SK-MEL-5 (cell line): ENCODE measurements at regions not wholly inside any gene's neighbourhood (a gene's known extent, or its start where the extent isn't known, plus 50 kb on each side); places are given as distances from the start of the nearest gene placed in this dataset.
"Not testable (repeated sequence)": the region's sequence is repeated elsewhere in the genome, so short reads cannot be mapped to it uniquely, and the experiment has no call there.

Source experiments
- DNase-seq: peaks from one replicate; pipeline ENCODE4 v3.0.0-alpha.2; 2016; ENCODE audit warnings: low read depth, low spot score
- in situ Hi-C: cut with HindIII; loops from 2 replicates; pipeline ENCODE4 v1.10.0; 2016; ENCODE audit warnings: low sequenced_read_pairs, high pct_unique_total_duplicates, low pct_unique_long_range_greater_than_20kb

GRCh38 chr16:66258916-66259845, 107.3 kb upstream of the CDH5 start:
- no peak for DNase-seq
- in situ Hi-C loops, result no loop called here

GRCh38 chr16:66256919-66257318, 109.6 kb upstream of the CDH5 start:
- DNase-seq, result no peak
- in situ Hi-C loops, result no loop called here

GRCh38 chr16:66255647-66256046, 110.8 kb upstream of the CDH5 start:
- in situ Hi-C loops, result no loop called here
- no peak for DNase-seq

GRCh38 chr16:66254751-66255150, 111.7 kb upstream of the CDH5 start:
- DNase-seq, result no peak
- in situ Hi-C loops, result no loop called here

- in situ Hi-C loops, result no loop called here
- DNase-seq, result no peak
These were observed 112.4 kb upstream of the CDH5 start for GRCh38 chr16:66254106-66254505.

- no peak for DNase-seq
- in situ Hi-C loops, result no loop called here
These were observed 114.9 kb upstream of the CDH5 start for GRCh38 chr16:66251476-66252160.

- DNase-seq, result peak; percentile 92
- in situ Hi-C loops, result no loop called here
These were observed 115.6 kb upstream of the CDH5 start for GRCh38 chr16:66250686-66251431.

GRCh38 chr16:66247516-66248481, 118.7 kb upstream of the CDH5 start:
- no peak for DNase-seq
- in situ Hi-C loops, result no loop called here

GRCh38 chr16:66245868-66246267, 120.6 kb upstream of the CDH5 start:
- DNase-seq, result no peak

GRCh38 chr16:66245072-66245471, 121.4 kb upstream of the CDH5 start:
- in situ Hi-C loops, result no loop called here
- no peak for DNase-seq

More at GRCh38 chr16:66245868-66246267, 120.6 kb upstream of the CDH5 start:
- in situ Hi-C loops, result no loop called here

- DNase-seq, result no peak
- in situ Hi-C loops, result no loop called here
These were observed 123.8 kb upstream of the CDH5 start for GRCh38 chr16:66242672-66243071.

- DNase-seq, in situ Hi-C loops: not testable (repeated sequence)
These were observed 124.3 kb upstream of the CDH5 start for GRCh38 chr16:66242206-66242605.

GRCh38 chr16:66240631-66241395, 125.7 kb upstream of the CDH5 start:
- in situ Hi-C loops, result no loop called here
- peak; percentile 80 for DNase-seq

GRCh38 chr16:66240088-66240487, 126.4 kb upstream of the CDH5 start:
- in situ Hi-C loops, result no loop called here
- DNase-seq, result no peak

GRCh38 chr16:66238696-66239095, 127.8 kb upstream of the CDH5 start:
- in situ Hi-C loops, result no loop called here
- DNase-seq, result no peak

- no peak for DNase-seq
- in situ Hi-C loops, result no loop called here
These were observed 130.2 kb upstream of the CDH5 start for GRCh38 chr16:66236301-66236700.
